Cardiac fibroblast (primary cell): ENCODE measurements at regions not wholly inside any gene's neighbourhood (a gene's known extent, or its start where the extent isn't known, plus 50 kb on each side); places are given as distances from the start of the nearest gene placed in this dataset.
"Not testable (repeated sequence)": the region's sequence is repeated elsewhere in the genome, so short reads cannot be mapped to it uniquely, and the experiment has no call there.

Experiments used
- DNase-seq, 2 donors: peaks; one replicate each; pipeline versions ENCODE4 v3.0.0 to v3.0.0-alpha.2; 2010; ENCODE audit warnings: low read depth in 2 of 2
- H3K4me3 ChIP-seq, 2 donors: replicated peaks in 1 of 2; 1 replicate in 1 of 2; 2 replicates in 1 of 2; pipeline ENCODE4 v1.5.1; 2011; ENCODE audit warnings: low read depth in 2 of 2, low read length in 2 of 2, mild to moderate bottlenecking in 2 of 2, moderate library complexity in 1 of 2
- TF ChIP-seq, protein P1 (sequence below): IDR thresholded peaks from one replicate; pipeline ENCODE4 v1.5.1; 2011; ENCODE audit warnings: low read depth, mild to moderate bottlenecking, low read length, inconsistent platforms

DNA sequence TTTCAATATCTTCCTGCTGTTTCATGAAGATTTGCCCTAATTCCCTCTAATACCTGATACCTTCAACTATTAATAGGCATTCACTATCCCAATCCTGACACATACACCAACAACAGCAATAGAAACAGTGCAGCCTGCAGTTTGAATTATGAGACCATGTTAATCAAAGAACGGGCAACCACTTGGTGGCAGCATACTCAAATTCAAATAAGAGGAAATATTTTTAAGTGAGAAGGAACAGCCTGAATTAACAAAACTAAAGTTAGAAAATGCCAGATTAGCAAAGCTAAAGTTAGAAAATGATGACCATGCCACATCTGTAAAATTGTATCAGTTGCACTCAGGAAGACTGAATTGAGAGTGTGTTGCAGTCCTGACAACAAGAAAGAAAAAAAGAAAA, 204.9 kb downstream of the SMARCA1 start:
- no peak overlapping the region for H3K4me3 ChIP-seq
- peak; percentile 26 to 44 for DNase-seq
- TF ChIP-seq, protein P1, sequence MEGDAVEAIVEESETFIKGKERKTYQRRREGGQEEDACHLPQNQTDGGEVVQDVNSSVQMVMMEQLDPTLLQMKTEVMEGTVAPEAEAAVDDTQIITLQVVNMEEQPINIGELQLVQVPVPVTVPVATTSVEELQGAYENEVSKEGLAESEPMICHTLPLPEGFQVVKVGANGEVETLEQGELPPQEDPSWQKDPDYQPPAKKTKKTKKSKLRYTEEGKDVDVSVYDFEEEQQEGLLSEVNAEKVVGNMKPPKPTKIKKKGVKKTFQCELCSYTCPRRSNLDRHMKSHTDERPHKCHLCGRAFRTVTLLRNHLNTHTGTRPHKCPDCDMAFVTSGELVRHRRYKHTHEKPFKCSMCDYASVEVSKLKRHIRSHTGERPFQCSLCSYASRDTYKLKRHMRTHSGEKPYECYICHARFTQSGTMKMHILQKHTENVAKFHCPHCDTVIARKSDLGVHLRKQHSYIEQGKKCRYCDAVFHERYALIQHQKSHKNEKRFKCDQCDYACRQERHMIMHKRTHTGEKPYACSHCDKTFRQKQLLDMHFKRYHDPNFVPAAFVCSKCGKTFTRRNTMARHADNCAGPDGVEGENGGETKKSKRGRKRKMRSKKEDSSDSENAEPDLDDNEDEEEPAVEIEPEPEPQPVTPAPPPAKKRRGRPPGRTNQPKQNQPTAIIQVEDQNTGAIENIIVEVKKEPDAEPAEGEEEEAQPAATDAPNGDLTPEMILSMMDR, result peak; percentile 19

DNA sequence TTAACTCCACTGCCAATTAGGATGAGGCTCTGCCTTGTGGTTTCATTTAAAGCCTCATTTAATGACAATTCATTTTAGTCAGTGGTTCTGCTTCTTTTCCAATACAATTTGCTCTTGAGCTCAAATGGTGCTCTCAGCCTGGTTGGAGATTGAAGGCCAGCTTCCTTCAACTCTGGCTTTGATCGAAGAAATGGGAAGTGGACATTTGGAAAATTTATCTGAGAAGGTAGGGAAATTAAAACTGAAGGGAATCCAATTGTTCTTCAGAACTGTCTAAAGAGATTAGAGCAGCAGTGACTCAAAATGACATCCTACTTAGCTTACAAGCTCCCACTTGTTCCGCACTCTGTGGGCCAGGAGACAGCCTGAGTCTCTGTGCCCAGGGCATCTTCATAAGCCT, 206.8 kb downstream of the SMARCA1 start:
- H3K4me3 ChIP-seq, result no peak overlapping the region
- DNase-seq, result no peak
- TF ChIP-seq, protein P1, result no peak

DNA sequence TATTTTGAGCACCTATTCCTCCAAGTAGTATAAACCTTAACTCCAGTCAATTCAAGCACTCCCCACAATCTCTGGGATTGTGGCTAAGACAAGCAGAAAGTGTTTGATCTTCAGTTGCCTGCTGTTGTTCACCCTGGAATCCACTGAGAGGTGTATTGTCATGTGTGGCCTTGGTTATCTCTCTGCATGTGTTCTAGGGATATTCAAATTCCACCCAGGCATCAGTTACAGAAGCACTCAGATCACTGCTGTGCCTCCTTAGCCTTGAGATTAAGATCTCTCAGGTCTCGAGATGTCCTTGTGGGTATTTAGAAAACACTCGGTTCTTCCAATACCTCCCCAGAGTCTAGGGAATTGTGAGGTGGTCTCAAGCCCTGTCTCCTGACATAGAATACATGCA, 213.3 kb downstream of the SMARCA1 start:
- TF ChIP-seq, protein P1, result no peak

DNA sequence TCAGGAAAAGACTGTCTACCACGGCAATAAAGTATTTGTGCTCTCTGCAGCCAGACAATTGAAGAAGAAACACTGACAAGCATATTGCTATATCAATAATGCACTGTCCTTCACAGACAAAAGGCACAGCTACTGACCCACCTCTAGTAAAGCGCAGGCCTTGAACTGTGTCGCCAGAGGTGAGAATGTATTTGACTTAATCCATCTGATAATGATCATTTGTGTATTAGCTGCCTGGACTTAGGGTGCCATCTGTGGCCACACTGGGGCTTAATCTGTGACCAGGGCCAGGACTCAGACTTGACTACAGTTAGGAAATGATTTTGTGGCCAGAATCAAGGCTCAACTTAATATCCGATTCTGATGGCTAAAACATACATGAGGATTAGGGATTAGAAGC, 260.4 kb downstream of the SMARCA1 start:
- TF ChIP-seq, protein P1, result no peak
- no peak overlapping the region for H3K4me3 ChIP-seq
- no peak for DNase-seq

More for the DNA sequence above, 213.3 kb downstream of the SMARCA1 start:
- DNase-seq, result no peak
- no peak overlapping the region for H3K4me3 ChIP-seq

DNA sequence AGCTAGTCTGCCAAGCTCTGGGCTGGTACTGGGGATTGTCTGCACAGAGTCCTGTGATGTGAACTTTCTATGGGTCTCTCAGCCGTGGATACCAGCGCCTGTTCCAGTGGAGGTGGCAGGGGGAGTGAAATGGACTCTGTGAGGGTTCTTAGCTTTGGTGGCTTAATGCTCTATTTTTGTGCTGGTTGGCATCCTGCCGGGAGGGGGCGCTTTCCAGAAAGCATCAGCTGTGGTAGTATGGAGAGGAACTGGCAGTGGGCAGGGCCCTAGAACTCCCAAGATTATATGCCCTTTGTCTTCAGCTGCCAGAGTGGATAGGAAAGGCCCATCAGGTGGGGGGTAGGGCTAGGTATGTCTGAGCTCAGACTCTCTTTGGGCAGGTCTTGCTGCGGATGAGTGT, 267.8 kb downstream of the SMARCA1 start:
- not testable (repeated sequence) for DNase-seq, H3K4me3 ChIP-seq

DNA sequence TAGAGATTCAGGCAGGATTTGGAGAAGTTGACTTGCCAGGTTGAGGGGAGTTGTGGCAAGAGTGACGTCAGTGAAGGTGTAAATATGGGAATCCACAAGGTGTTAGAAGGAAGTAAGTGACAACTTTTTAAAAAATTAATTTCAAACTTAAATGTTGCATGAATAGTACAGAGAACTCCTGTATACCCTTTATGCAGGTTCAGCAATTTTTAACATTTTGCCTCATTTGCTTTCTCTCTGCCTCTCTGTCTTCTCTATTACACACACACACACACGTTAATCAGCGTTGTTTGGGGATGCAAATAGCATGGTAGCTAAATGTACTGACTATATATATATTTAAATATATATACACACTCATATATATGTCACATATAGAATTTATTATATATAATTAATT, 273.7 kb downstream of the SMARCA1 start:
- TF ChIP-seq, protein P1, result no peak
- H3K4me3 ChIP-seq, result no peak overlapping the region
- no peak for DNase-seq

DNA sequence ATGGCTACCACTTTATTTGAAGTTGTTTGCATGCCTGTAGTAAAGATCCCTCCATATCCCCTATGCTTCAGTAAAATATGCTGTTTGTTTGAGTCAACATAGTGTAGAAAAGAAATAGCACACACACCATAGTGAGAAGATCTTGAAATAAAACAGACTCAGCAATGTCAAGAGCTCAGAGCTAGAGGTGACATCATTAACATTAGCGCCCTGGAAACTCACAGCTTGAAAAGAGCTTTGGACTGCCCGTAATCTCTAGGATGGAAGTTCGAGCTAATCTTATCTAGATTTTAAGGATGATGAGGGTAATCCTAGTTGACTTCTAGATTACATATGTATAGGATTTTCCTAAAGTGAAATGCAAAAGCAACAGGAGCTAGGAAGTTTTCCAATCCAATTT, 275.6 kb downstream of the SMARCA1 start:
- H3K4me3 ChIP-seq, result no peak overlapping the region
- TF ChIP-seq, protein P1, result no peak
- no peak for DNase-seq
